ENCODE measurements at regions not wholly inside any gene's neighbourhood (a gene's known extent, or its start where the extent isn't known, plus 50 kb on each side); places are given as distances from the start of the nearest gene placed in this dataset.

GRCh38 chr7:13724191-13724976 is 265.1 kb downstream of the ETV1 start:
- Histone ChIP-seq H3K27me3 (no peaks in the 10 kb centered on the region), H3K4me1 (no peaks in the 10 kb centered on the region), H3K9me3 (peaks cover 0 to 5% (median 0%) of the 10 kb centered on the region in 4 donors), H3K4me3 (no peak overlapping the region), H3K36me3 (no peaks in the 10 kb centered on the region), H3K27ac (no peak overlapping the region)
- WGBS, 2 donors, result 88 to 89% methylated on average over 8 of the region's 8 CpGs
- DNase-seq, result no peak
- intact Hi-C loops (cut with DNase I), result no loop called here
- no peak for TF ChIP-seq EP300 (IDR thresholded peaks at IDR 0.05)
- no peak for TF ChIP-seq CTCF (IDR thresholded peaks at IDR 0.05)
- no peak for TF ChIP-seq POLR2A (IDR thresholded peaks at IDR 0.05)
- no peak for TF ChIP-seq POLR2AphosphoS5 (IDR thresholded peaks at IDR 0.05)

DNA sequence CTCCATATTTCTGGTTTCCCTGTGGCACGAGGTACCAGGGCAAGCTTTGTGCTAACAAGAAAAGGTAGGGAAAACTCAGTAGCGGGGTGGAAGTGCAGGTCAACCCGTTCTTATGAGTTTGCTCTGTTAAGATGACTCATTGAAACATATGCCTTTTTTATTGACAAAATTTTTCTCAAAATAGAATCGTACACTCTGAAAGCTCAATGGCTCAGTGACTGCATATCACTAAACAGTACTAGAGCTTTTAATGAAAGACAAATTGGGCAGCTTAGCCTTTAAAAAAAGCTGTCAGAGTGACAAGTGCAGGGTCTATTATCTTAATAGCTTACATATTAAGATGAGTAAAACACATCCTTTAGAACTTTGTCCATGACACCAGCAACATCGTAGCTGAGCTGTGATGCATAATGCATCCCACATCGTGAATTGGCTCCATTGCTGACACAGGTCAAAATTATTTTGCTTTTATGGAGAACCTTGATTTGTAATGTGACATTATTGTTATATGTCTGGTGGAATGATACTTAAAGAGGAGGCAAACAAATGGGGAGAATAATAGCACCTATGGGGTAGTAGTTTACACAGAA is 264.4 kb downstream of the ETV1 start:
- Histone ChIP-seq H3K36me3 (no peaks in the 10 kb centered on the region), H3K9me3 (peaks cover 0 to 5% (median 0%) of the 10 kb centered on the region in 4 donors), H3K4me1 (no peaks in the 10 kb centered on the region), H3K4me3 (no peak overlapping the region), H3K27ac (no peak overlapping the region), H3K27me3 (no peaks in the 10 kb centered on the region)
- intact Hi-C loops (cut with DNase I), result no loop called here
- no peak for TF ChIP-seq EP300 (IDR thresholded peaks at IDR 0.05)
- no peak for TF ChIP-seq POLR2AphosphoS5 (IDR thresholded peaks at IDR 0.05)
- no peak for TF ChIP-seq POLR2A (IDR thresholded peaks at IDR 0.05)
- no peak for TF ChIP-seq CTCF (IDR thresholded peaks at IDR 0.05)
- WGBS, 2 donors, result 44 to 58% methylated on average over 6 of the region's 6 CpGs
- DNase-seq, result no peak

DNA sequence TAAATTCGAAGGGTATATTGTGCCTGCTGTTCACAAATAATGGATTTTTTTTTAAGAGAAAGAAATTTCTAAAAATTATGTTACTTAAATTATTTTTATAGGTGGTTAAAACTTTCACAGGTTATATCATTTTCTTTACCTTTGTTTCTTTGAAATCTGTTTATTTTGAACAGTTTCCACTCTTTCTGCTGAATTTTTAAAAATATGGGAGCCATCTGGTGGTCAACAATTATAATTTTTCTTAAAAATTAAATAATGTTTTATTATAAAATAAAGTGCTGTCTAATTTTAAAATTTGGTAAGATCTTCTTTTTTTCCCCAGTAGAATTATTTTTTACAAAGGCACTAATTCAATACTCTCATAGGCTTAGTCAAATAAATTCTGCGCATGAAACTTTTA is 263.9 kb downstream of the ETV1 start:
- TF ChIP-seq POLR2A (IDR thresholded peaks at IDR 0.05) (no peak), POLR2AphosphoS5 (IDR thresholded peaks at IDR 0.05) (no peak), EP300 (IDR thresholded peaks at IDR 0.05) (no peak), CTCF (IDR thresholded peaks at IDR 0.05) (no peak)
- Histone ChIP-seq H3K9me3 (peaks cover 0 to 5% (median 0%) of the 10 kb centered on the region in 4 donors), H3K4me1 (no peaks in the 10 kb centered on the region), H3K27ac (no peak overlapping the region), H3K27me3 (no peaks in the 10 kb centered on the region), H3K36me3 (no peaks in the 10 kb centered on the region), H3K4me3 (no peak overlapping the region)
- WGBS, 2 donors, result 83 to 88% methylated on average over 2 of the region's 2 CpGs
- DNase-seq, result no peak
- intact Hi-C loops (cut with DNase I), result no loop called here

DNA sequence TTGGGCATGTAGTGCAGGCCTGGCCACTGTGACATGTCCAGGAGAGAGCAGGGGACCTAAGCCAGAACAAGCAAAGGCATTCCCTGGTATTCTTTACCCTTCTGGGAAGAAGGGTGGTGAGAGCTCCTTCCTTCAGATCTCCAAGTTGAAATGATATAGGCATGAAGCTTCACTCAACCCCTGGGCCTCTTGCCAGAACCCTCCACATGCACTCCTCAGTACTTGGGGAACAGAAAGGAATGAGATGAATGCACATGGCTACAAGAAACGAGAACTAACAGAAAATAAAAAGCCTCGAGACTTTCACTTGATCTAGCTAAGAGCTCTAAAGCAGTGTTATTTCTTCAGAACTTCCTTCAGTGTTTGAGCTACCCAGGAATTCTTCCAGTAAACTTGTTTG is 262.2 kb downstream of the ETV1 start:
- H3K4me3 ChIP-seq, result no peak overlapping the region
- H3K27me3 ChIP-seq, result no peaks in the 10 kb centered on the region
- no peaks in the 10 kb centered on the region for H3K4me1 ChIP-seq
- 86 to 90% methylated on average over 2 of the region's 2 CpGs for WGBS, 2 donors
- H3K9me3 ChIP-seq, result peaks cover 0 to 5% (median 0%) of the 10 kb centered on the region in 4 donors
- intact Hi-C loops (cut with DNase I), result no loop called here
- H3K27ac ChIP-seq, result no peak overlapping the region
- no peaks in the 10 kb centered on the region for H3K36me3 ChIP-seq
- DNase-seq, result no peak
- TF ChIP-seq EP300 (IDR thresholded peaks at IDR 0.05) (no peak), CTCF (IDR thresholded peaks at IDR 0.05) (no peak), POLR2AphosphoS5 (IDR thresholded peaks at IDR 0.05) (no peak), POLR2A (IDR thresholded peaks at IDR 0.05) (no peak)

Measured in sigmoid colon (tissue), 6 donors.